Lower leg skin (tissue), 3 donors: ENCODE measurements at regions not wholly inside any gene's neighbourhood (a gene's known extent, or its start where the extent isn't known, plus 50 kb on each side); places are given as distances from the start of the nearest gene placed in this dataset.

Source experiments
- CTCF ChIP-seq, 3 donors: fragments of 450-650 bp; IDR thresholded peaks; one replicate each; pipeline ENCODE4 v1.5.1; 2016; ENCODE audit warnings: antibody characterized with exemption in 3 of 3, mild to moderate bottlenecking in 3 of 3, moderate library complexity in 2 of 3
- POLR2A ChIP-seq, 2 donors: fragments of 450-650 bp; IDR thresholded peaks; one replicate each; pipeline ENCODE4 v1.6.1; 2016 to 2017; ENCODE audit warnings: antibody characterized with exemption in 2 of 2, mild to moderate bottlenecking in 1 of 2, moderate library complexity in 1 of 2

- TF ChIP-seq POLR2A (IDR thresholded peaks at IDR 0.05): no peak
- TF ChIP-seq CTCF (IDR thresholded peaks at IDR 0.05): no peak
Observed at GRCh38 chr7:88358526-88358838, 51.8 kb upstream of the STEAP4 start.
